SH-SY5Y (cell line): ENCODE measurements at regions not wholly inside any gene's neighbourhood (a gene's known extent, or its start where the extent isn't known, plus 50 kb on each side); places are given as distances from the start of the nearest gene placed in this dataset.

Experiments
- GATA2 ChIP-seq: IDR thresholded peaks from 2 replicates; pipeline ENCODE4 v1.6.1; 2011; ENCODE audit warnings: mild to moderate bottlenecking, low read depth, low read length
- GATA3 ChIP-seq: IDR thresholded peaks from 2 replicates; pipeline ENCODE4 v1.6.1; 2011; ENCODE audit warnings: low read depth, mild to moderate bottlenecking, low read length, moderate library complexity

DNA sequence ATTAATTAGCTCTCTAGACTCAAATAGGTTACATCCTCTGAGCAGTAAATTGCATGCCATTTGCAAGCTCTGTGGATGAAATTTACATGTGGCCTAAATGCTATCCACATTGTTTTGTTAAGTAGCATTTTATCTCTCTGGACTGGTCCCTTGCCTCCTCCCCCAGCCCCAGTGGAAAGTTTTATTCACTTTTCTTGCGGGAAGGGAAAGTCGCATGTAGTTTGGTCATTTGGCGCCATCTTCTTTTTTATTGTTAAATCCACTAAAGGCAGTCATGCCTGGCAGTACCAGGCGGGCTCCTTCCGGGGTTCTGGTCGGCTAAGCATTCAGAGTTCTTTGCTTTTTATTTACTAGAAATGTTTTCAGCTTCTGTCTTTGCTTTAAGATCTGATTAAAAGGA, 188.7 kb downstream of the TM9SF2 start:
- TF ChIP-seq GATA2 (no peak), GATA3 (no peak)
